NCI-H226 (cell line): ENCODE measurements at regions not wholly inside any gene's neighbourhood (a gene's known extent, or its start where the extent isn't known, plus 50 kb on each side); places are given as distances from the start of the nearest gene placed in this dataset.

Source experiments
- DNase-seq: peaks from one replicate; pipeline ENCODE4 v3.0.0-alpha.2; 2015

GRCh38 chr1:208808301-208808700, 564.1 kb upstream of the PLXNA2 start:
- DNase-seq, result no peak

GRCh38 chr1:208809876-208810275, 565.7 kb upstream of the PLXNA2 start:
- no peak for DNase-seq

GRCh38 chr1:208818770-208819445, 574.7 kb upstream of the PLXNA2 start:
- DNase-seq, result no peak

GRCh38 chr1:208820580-208821212, 576.5 kb upstream of the PLXNA2 start:
- DNase-seq, result no peak

- DNase-seq, result no peak
Observed at GRCh38 chr1:208821939-208822338, 577.8 kb upstream of the PLXNA2 start.

- no peak for DNase-seq
Observed at GRCh38 chr1:208825300-208825699, 581.1 kb upstream of the PLXNA2 start.

- no peak for DNase-seq
Observed at GRCh38 chr1:208829595-208829994, 585.4 kb upstream of the PLXNA2 start.

GRCh38 chr1:208834381-208835096, 590.4 kb upstream of the PLXNA2 start:
- DNase-seq, result no peak

- DNase-seq, result no peak
Observed at GRCh38 chr1:208835097-208835463, 590.9 kb upstream of the PLXNA2 start.

GRCh38 chr1:208835781-208836180, 591.6 kb upstream of the PLXNA2 start:
- DNase-seq, result no peak

GRCh38 chr1:208837242-208837641, 593.1 kb upstream of the PLXNA2 start:
- no peak for DNase-seq

- no peak for DNase-seq
Observed at GRCh38 chr1:208841436-208841835, 597.3 kb upstream of the PLXNA2 start.

- DNase-seq, result no peak
Observed at GRCh38 chr1:208842451-208842850, 598.3 kb upstream of the PLXNA2 start.

- no peak for DNase-seq
Observed at GRCh38 chr1:208844158-208844557, 600.0 kb upstream of the PLXNA2 start.

- DNase-seq, result no peak
Observed at GRCh38 chr1:208848854-208849253, 604.7 kb upstream of the PLXNA2 start.

- no peak for DNase-seq
Observed at GRCh38 chr1:208850442-208850841, 606.3 kb upstream of the PLXNA2 start.

GRCh38 chr1:208851366-208851765, 607.2 kb upstream of the PLXNA2 start:
- no peak for DNase-seq

GRCh38 chr1:208852911-208853310, 608.7 kb upstream of the PLXNA2 start:
- DNase-seq, result no peak

GRCh38 chr1:208855403-208855802, 611.2 kb upstream of the PLXNA2 start:
- DNase-seq, result no peak

- DNase-seq, result no peak
Observed at GRCh38 chr1:208857465-208857864, 613.3 kb upstream of the PLXNA2 start.

GRCh38 chr1:208858738-208859137, 614.6 kb upstream of the PLXNA2 start:
- DNase-seq, result peak; percentile 36

GRCh38 chr1:208864366-208864965, 620.3 kb upstream of the PLXNA2 start:
- peak; percentile 21 for DNase-seq

GRCh38 chr1:208866386-208866955, 622.3 kb upstream of the PLXNA2 start:
- DNase-seq, result no peak
